ENCODE measurements at regions not wholly inside any gene's neighbourhood (a gene's known extent, or its start where the extent isn't known, plus 50 kb on each side); places are given as distances from the start of the nearest gene placed in this dataset.

DNA sequence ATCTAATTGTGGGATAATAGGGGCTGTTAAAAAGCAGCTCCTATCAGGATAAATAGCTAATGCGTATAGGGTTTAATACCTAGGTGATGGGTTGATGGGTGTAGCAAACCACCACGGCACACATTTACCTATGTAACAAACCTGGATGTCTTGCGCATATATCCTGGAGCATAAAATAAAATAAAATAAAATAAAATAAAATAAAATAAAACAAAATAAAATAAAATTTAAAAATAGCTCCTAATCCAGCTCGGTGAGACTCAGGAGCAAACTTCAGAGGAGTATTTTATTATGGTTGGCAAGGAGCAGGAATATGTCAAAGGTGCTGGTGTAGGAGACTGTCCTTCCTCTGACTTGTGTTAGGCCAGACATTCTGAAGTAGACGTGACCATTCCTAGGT, 721.0 kb downstream of the BCL11B start:
- DNase-seq: no peak

DNA sequence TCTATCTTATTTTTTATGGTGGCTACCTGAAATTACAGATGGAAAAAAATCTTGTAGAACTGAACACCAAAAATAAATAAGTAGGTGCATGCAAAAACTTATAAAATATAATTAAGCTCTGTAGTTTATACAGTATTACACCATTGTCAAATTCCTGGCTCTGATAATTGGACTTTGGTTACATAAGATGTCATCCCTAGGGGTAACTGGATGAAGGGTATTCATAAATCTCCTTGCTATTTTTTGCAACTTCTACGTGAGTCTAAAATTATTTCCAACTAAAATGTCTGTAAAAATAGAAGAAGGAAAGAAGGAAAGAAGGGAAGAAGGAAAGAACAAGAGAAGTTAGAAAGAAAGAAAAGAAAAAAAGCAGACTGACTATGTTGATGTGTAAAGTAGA, 716.6 kb downstream of the BCL11B start:
- no peak for DNase-seq

DNA sequence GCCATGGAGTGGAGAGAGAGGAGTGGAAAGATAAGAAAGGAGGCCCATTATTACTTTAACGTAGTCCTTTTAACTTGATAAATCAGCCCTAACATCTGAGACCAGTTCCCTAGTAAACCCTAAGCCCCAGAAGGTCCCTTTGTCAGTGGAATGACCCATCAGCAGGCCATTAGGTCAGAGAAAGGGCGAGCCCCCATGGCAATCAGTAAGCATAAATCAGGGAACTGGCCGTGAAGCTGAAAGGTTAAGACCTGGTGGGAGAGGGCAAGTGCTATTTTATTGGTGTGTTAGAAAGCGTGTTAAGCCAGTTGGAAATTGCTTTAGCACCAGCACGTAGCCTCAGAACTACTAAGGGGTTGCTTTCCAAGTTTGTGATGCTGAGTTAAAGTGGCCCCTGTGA, 708.0 kb downstream of the BCL11B start:
- DNase-seq: no peak

DNA sequence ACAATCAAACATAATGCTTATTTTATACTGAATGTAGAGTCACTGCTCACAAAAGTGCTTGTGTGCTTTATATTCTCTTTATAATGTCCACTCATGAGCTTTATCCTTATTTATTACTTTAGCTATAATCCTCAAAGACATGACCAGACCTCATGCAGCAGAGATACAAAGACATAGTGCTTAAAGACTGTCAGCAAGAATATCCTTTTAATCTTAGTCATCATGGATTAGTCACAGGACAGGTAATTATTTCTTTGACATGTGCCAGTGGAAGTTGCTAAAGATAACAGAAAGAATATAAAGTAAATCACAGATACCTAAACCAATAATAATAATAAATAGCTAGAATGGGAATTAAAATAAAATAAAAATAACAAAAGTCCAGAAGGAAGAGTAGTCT, 707.5 kb downstream of the BCL11B start:
- no peak for DNase-seq

DNA sequence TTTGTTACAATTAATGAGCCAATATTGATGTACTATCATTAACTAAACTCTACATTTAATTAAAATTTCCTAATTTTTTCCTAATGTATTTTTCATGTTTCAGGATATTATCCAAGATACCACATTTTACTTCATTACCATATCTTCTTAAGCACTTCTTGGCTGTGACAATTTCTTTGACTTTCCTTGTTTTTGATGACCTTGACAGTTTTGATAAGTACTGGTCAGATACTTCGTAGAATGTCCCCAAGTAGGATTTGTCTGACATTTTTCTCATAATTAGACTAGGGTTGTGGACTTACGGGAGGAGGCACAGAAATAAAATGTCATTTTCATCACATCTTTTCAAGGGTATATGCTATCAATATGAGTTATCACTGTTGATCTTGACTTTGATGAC, 700.9 kb downstream of the BCL11B start:
- DNase-seq: no peak

DNA sequence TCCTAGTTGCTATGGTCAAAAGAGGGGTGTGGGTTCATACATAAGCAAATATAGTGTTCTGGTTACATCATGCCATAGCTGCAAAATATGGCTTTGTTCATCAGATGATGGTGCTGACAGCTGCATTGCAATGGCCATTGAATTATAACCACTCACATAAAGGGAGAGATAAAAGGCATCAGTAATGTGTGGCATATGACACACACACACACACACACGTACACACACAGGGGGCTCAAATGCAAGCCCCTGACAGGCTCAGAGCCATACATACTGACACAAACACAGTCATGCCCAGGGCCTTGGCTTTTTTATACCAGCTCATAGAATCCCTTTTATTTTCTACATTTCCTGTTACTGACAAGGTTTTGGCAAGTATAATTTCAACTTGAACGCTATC, 698.9 kb downstream of the BCL11B start:
- no peak for DNase-seq

DNA sequence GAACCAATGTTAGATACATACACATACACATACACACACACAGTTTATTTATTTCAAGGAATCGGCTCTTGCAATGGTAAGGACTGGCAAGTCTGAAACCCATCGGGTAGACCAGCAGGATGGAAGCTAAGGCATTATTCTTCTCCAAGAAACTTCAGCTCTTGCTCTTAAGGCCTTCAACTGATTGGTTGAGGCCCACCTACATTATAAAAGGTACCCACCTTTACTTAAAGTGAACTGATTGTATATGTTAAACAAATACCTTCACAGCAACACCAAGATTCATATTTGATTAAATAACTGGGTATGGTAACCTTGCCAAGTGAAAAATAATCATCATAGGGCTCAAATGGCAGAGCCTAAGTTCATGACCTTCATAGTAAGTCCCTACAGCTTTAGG, 695.5 kb downstream of the BCL11B start:
- no peak for DNase-seq

DNA sequence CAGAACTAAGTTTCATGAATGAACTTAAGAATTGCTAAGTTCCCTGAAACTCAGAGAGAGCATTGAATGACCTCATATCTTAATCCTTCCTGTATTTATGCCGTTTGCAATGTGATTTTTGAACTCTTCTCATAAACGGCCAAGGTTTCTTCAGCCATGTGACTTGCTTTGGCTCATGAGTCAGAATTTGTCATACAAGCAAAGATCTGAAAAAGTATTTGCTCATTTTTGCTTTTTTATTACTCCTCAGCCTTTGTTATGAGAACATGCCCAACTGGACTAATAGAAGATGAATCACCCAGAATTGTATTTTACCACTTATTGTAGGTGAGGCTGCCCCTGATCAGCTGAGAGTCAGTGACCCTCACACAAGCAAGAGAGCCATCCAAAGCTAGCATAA, 693.8 kb downstream of the BCL11B start:
- DNase-seq: no peak

DNA sequence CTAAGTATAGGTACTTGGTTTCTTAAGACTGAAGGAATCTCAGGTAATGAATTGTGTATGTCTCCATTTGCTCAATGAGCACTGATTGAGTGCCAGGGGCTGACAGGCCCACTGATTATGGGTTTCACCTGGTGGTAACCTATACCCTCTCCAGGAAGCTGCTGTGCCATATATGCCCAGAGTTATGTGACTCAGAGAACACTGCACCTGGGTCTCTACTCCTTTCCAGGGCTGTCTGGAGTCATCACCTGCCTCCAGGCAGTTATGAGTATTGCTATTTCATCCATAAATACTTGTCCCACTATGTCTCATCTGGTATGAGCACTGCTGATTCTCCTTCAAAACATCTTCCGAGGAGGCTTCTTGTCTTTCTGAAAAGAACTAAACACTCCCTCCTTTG, 692.9 kb downstream of the BCL11B start:
- no peak for DNase-seq

DNA sequence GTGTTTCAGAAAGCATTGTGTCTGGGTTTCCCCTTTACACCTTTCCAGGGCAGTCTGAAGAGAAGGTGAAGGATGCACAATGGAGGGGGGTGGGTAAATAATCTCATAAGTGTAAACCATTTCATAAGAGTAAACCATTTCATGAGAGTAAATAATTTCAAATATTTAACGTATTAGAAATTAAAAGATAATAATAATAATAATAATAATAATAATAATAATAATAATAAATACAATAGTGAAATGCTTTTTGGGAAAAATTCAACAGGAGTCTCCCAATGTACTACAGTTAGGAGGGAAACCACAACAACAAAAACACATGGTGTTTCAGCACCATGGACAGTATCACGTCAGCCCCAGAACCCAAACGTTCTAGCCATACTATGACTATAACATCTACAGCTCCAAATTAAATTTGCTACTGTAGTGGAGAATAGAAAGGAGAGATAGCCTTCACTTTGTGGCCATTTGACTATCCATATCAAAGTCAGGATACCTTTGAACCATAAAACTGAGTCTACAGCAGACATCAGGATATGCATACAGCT, 691.8 kb downstream of the BCL11B start:
- DNase-seq: peak; percentile 8

DNA sequence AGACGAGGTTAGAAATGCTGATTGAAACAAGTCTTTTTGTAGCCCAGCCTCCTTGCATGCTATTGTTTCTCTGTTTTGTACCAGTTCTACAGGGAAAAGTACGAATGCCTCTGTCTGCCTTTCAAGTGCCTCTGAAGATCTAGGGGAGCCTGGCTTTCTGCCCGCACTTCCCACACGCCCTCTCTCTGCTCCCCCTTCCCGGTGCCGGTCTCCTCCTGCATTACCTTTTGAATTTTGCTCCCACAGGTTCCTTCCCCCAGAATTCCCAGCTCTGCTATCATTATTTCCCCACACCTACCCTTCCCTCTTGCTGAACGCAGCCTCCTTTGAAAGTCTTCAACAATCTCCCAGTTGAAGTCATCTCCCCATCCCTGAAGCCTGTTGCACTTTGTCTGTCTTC, 689.7 kb downstream of the BCL11B start:
- no peak for DNase-seq

DNA sequence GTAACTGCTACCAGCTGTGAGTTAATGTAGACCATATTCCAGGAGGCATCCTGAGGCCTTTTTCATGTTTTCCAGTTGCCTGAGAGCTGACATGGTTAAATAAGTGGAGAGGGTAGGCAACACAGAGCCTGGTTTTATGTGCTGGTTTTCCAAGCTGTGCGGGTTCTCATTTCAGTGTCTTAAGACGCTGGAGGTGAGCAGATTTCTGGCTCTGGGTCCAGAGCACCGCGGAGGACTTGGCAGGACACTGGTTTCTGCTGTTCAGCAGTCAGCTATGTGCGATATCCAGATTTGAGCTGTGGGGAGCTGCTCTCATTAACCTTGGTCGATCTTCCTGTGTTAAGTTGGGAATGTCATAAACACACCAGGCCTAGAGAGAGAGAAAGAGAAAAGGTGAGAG, 680.8 kb downstream of the BCL11B start:
- no peak for DNase-seq

DNA sequence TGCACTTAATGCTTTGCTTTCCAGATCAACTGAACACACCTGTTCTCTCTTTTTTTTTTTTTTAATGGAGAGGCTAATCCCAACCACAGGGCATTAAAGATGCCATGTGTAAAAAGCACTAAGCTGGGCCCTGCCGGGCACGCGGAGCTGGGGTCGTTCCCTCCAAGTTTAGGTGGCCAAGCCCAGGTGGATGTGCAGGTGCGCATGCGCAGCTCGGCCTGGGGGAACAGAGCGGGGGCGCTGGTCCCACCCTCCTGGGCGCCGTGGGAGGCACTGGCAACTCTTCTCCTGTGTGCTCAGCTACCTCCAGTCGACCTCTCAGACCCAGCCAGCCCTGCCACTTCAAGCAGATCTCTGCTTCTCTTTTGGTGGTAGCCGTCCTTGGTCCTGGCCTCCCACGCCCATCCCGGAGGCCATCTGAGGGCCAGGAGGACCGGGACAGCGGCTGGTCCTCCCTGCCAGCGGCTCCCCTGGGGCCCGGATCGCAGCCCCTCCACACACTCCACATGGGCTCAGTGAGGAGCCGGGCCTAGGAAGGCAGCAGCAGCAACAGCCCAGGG, 679.3 kb downstream of the BCL11B start:
- no peak for DNase-seq

DNA sequence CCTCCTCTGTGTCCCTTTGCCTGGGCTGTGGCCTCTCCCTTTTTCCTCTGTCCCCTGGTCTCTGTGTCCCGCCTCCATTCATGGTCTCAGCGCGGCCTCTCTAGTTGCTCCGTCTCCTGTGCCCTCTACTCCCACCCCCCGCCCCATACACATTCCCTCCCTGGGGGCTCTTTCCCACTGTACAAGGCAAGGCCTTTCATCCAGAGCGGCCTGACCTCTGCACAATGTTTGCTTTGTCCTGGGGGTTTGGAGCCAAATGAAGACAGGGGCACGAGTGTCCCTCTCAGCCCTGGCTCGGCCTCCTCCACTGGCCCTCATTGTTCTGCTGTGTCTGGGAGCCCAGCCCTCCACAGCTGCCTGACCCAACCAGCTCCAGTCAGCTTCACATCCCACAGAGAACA, 678.6 kb downstream of the BCL11B start:
- no peak for DNase-seq

DNA sequence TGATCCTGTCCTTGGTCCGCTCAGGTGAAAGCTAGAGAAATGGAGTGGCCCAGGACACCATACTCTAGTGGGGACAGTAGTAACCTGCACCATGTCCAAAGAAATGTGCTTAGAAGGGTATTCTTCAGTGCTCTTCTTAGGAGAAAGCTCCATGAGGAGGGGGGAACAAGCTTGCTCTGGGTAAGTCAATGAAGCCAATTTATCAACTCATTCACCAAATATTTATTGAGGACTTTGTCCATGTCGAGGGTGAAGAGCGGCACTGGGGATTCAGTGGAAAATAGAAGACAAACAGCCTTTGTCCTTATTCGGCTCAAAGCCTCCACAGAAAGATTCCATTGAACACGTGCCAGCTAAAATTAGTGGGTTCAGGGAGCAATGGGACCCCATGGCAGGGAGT, 677.8 kb downstream of the BCL11B start:
- no peak for DNase-seq

DNA sequence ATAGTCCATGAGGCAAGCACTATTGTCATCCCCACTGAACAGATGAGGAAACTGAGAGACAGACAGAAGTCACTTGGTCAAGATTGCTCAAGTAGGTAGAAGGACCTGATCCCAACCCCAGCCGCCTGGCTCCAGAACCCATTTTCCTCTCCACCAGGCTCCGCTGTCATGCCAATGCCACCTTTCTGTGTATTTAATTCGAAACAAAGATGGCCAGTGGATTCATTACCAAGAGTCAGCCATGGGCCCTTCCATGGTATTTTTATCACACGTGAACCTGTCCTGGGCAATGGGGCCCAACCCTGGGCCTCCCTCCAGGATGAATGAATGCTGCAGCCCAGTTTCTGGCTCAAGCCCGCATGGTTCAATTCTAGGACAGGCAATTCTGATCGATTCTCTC, 673.4 kb downstream of the BCL11B start:
- no peak for DNase-seq

DNA sequence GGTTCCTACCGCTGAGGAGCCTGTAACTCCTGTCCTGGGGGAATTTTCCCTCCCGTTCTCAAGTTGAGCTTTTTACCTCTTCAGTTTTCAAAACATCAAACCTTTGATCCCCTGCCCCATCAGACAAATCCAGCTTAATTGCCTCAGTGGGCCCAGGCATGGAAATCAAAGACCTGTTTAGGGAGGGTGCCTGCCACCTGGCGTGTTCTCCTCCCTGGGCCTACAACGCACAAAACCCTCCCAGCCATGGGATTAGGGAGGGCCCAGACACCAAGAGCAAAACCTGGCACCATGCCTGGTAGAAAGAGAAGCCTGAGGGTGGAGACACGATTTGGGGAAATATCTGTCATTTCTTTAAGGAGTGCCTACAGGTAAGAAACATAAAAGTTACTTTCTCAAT, 672.9 kb downstream of the BCL11B start:
- no peak for DNase-seq

DNA sequence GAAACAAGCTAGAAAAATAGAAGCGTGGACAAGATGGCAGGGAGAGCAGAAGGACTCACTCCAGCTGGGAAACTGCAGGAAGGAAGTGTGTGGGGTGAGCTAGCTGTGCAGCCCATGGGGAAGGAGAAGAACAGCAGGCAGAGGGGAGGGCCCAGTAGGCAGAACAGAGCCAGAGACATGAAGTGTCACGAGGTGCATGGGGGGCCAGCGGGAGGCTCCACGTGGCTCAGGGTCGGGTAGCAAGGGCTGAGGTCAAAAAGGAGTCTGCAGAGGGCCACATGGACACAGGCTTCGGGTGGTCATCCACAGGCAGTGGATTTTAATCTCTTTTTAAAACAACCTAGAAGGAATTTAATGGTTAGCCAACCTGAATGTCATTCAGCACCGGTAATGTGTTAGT, 669.0 kb downstream of the BCL11B start:
- DNase-seq: no peak

DNA sequence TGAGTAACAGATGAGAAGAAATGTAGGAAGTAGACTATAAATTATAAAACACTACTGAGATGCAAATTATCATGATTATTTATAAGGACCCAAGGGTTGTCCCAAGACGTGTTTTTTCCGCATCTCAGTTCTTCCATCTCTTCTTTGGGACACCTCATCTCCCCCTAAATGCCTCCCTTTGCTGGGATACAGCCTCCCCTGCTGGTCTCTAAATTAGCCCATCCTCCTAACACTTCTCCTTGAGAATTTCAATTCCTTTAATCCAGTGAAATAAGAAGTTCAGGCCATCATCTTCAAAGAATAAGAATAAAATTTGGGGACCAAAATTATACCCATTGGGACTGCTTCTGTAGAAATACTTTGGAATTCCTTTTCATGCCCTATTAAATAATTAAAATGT, 667.0 kb downstream of the BCL11B start:
- DNase-seq: no peak

DNA sequence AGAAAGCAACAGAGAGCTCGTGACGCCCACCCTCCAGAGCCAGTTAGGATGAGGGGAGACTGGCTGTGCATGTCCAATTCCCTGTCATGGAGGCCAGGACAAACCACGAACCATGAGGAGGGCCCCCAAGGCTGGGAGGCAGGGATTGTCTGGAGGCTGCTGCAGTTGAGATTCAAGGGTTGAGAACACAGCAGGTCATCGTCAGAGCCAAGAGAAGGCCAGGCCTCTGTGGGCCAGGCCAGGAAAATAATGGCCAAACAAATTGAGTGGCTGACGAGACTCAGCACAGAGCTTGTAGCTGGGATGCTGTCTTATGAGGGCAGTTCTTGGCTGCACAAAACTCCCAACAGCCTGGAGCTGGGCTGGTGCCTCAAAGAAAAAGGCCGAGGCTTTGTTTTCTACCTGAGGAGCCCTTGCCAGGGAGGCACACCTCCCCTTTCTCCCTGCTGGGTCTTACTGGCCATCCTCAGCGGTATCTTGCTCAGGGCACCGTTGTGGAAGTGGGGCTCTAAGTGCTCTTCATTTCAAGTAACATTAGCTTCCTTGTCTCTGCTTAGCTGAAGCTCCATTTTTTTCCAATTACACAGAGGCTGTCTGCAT, 665.9 kb downstream of the BCL11B start:
- DNase-seq: no peak

DNA sequence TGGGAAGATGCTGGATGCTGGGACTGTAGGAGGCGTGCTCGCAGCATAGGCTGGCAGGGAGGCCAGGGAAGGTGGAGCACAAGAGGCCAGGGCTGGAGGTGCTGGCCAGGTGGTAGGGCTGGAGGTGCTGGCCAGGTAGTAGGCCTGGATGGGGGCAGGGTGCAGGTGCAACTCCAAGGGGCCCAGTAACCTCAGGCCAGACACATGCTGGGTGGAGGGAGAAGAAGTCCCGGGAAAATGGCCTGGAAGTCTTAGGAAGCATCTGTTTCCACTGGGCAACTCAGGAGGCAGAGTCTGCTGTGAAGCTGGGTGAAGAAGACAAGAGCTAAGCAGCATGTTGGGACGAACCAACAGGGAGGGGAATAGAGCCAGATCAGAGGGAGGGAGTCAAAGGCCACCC, 665.2 kb downstream of the BCL11B start:
- no peak for DNase-seq

DNA sequence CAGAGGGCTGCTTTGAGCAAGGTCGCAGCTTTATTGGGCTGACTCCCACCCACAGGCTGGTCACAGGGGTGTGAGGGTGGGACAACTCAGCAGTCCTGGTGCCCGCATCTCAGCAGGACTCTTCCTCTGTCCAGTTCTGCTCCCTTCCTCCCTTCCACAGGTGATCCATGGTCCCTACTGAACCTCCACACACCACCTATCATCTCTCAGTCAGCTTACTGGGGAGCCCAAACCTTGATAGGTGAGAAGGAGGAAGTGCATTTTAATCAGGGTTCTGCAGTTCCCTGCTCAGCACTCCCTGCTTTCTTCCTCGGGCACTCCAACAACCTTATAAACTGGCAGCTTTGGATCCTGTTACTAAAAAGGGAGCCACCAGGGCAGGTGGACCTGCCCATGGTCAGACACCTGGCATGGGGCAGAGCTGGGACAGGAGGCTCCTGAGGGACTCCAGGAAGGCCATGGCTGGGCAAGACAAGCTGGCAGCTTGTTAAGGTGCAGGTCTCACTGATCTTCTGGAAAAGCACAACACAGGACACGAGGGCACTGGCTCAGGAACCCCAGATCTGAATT, 664.6 kb downstream of the BCL11B start:
- no peak for DNase-seq

DNA sequence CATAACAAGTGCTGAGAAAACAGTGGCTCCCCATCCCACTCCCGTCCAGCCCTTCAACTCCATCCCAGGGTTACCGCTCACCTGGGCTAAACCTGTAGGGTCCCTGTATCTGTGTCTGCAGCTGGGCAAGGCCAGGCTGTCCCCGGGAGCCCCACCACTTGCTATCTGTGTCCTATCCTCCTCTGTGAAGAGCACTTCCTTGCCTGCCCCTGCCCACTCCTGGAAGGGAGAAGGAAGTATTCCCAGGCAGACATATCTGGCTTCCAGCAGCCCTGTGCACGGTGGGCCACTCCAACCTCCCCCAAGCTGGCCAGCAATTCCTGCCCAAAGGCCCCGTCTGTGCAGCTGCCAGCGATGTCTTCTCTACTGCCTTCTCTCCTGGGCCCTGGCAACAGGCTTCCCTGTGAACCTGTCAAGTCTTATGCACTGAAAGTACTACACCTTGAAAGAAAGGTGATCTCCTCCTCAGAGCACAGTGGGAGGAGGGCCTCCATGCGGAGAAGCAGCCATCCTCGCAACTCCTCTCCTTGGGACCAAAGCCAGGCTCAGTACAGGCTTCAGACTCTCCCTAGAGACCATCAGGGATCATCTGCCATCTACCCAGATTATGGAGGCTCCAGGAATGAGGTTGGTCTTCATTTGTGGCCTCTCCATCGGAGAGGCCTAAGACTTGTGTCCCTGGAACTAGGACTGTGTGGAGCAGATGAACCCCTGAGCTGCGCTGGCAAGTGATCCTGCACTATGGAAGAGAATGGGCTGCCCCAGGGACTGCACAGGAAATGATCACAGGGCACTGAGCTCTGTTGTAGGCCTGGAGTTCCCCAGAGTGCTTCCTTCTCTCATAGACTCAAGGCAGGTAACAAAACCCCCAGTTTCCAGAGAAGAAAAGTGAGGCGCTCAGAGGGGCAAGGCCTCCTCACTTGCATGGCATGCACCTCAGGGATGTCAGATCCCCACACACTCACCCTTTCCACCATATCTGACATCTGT, 663.6 kb downstream of the BCL11B start:
- DNase-seq: no peak

All from OCI-M1 (cell line).